ENCODE measurements at regions not wholly inside any gene's neighbourhood (a gene's known extent, or its start where the extent isn't known, plus 50 kb on each side); places are given as distances from the start of the nearest gene placed in this dataset.

DNA sequence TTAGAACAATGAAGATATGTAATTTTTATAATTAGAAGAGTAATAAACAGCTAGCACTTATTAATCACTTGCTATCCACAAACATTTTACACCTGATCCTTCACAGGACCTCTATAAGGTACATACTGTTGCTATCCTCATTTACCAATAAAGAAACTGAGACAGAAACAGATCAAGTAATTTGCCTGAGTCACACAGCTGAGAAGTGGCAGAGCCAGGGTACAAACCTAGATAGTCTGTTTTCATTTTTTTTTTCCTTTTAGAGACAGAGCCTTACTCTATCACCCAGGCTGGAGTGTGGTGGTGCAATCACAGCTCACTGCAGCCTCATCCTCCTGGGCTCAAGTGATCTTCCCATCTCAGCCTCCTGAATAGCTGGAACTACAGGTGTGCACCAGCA, 71.8 kb upstream of the PTH start:
- TF ChIP-seq BACH2 (CRISPR knock-in tag; IDR thresholded peaks at IDR 0.05; ENCODE audit: borderline replicate concordance) (no peak), OSR1 (CRISPR knock-in tag; IDR thresholded peaks at IDR 0.05) (no peak), RARB (CRISPR knock-in tag; IDR thresholded peaks at IDR 0.05) (no peak), PATZ1 (CRISPR knock-in tag; IDR thresholded peaks at IDR 0.05; ENCODE audit: borderline replicate concordance) (no peak), ZFP30 (CRISPR knock-in tag; IDR thresholded peaks at IDR 0.05) (no peak), PPARA (CRISPR knock-in tag; IDR thresholded peaks at IDR 0.05; ENCODE audit: borderline replicate concordance) (no peak), ZNF565 (CRISPR knock-in tag; conservative IDR thresholded peaks at IDR 0.05; ENCODE audit: low read depth) (no peak), ZNF8 (CRISPR knock-in tag; IDR thresholded peaks at IDR 0.05) (no peak), SNAI2 (CRISPR knock-in tag; IDR thresholded peaks at IDR 0.05) (no peak), ZNF70 (CRISPR knock-in tag; IDR thresholded peaks at IDR 0.05) (no peak)
- TF ChIP-seq, protein P1, sequence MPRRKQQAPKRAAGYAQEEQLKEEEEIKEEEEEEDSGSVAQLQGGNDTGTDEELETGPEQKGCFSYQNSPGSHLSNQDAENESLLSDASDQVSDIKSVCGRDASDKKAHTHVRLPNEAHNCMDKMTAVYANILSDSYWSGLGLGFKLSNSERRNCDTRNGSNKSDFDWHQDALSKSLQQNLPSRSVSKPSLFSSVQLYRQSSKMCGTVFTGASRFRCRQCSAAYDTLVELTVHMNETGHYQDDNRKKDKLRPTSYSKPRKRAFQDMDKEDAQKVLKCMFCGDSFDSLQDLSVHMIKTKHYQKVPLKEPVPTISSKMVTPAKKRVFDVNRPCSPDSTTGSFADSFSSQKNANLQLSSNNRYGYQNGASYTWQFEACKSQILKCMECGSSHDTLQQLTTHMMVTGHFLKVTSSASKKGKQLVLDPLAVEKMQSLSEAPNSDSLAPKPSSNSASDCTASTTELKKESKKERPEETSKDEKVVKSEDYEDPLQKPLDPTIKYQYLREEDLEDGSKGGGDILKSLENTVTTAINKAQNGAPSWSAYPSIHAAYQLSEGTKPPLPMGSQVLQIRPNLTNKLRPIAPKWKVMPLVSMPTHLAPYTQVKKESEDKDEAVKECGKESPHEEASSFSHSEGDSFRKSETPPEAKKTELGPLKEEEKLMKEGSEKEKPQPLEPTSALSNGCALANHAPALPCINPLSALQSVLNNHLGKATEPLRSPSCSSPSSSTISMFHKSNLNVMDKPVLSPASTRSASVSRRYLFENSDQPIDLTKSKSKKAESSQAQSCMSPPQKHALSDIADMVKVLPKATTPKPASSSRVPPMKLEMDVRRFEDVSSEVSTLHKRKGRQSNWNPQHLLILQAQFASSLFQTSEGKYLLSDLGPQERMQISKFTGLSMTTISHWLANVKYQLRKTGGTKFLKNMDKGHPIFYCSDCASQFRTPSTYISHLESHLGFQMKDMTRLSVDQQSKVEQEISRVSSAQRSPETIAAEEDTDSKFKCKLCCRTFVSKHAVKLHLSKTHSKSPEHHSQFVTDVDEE (CRISPR knock-in tag; IDR thresholded peaks at IDR 0.05), result no peak
- TF ChIP-seq, protein P2, sequence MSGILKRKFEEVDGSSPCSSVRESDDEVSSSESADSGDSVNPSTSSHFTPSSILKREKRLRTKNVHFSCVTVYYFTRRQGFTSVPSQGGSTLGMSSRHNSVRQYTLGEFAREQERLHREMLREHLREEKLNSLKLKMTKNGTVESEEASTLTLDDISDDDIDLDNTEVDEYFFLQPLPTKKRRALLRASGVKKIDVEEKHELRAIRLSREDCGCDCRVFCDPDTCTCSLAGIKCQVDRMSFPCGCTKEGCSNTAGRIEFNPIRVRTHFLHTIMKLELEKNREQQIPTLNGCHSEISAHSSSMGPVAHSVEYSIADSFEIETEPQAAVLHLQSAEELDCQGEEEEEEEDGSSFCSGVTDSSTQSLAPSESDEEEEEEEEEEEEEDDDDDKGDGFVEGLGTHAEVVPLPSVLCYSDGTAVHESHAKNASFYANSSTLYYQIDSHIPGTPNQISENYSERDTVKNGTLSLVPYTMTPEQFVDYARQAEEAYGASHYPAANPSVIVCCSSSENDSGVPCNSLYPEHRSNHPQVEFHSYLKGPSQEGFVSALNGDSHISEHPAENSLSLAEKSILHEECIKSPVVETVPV (CRISPR knock-in tag; IDR thresholded peaks at IDR 0.05), result no peak
